ENCODE measurements at regions not wholly inside any gene's neighbourhood (a gene's known extent, or its start where the extent isn't known, plus 50 kb on each side); places are given as distances from the start of the nearest gene placed in this dataset.

- Histone ChIP-seq H2BK120ac (ENCODE audit: low read depth, low read length, poor library complexity, severe bottlenecking) (no peak overlapping the region), H3K23me2 (ENCODE audit: insufficient read length, low read depth, low read length, poor library complexity, severe bottlenecking) (no peaks in the 10 kb centered on the region), H3K9me3 (ENCODE audit: control insufficient read depth, low read depth, low read length) (no peaks in the 10 kb centered on the region), H2BK12ac (ENCODE audit: insufficient read length, low read depth, low read length) (no peak overlapping the region), H3K4me1 (ENCODE audit: insufficient read depth, low read length) (no peaks in the 10 kb centered on the region), H2BK20ac (ENCODE audit: low read depth, low read length, poor library complexity, severe bottlenecking) (no peak overlapping the region), H4K20me1 (ENCODE audit: control insufficient read depth, insufficient read depth, insufficient read length) (no peaks in the 10 kb centered on the region), H3K4me2 (ENCODE audit: insufficient read depth, insufficient read length, low read length) (no peak overlapping the region), H3K27ac (ENCODE audit: insufficient read length, low read depth, low read length) (no peak overlapping the region), H3K56ac (ENCODE audit: insufficient read length, low read depth, low read length) (no peak overlapping the region), H3K27me3 (ENCODE audit: insufficient read depth, low read length) (no peaks in the 10 kb centered on the region), H4K8ac (replicated peaks; ENCODE audit: insufficient read length, low read depth, low read length) (no peak overlapping the region), H2BK5ac (ENCODE audit: insufficient read length, low read length) (no peak overlapping the region), H3T11ph (ENCODE audit: low read length) (no peak overlapping the region), H3K18ac (ENCODE audit: insufficient read length, low read depth, low read length) (no peak overlapping the region), H3K23ac (ENCODE audit: insufficient read length, low read depth, low read length) (no peak overlapping the region), H3K79me1 (ENCODE audit: insufficient read depth, low read depth, low read length, poor library complexity, severe bottlenecking) (no peaks in the 10 kb centered on the region), H3K14ac (ENCODE audit: insufficient read depth, low read length) (no peak overlapping the region), H4K91ac (ENCODE audit: insufficient read length, low read depth, low read length) (no peak overlapping the region), H4K5ac (ENCODE audit: insufficient read length, low read depth, low read length) (no peak overlapping the region), H2AFZ (ENCODE audit: low read length) (no peak overlapping the region), H3K79me2 (ENCODE audit: insufficient read depth, low read length) (no peaks in the 10 kb centered on the region), H2AK5ac (ENCODE audit: insufficient read length, low read length) (no peak overlapping the region), H3K4ac (ENCODE audit: low read depth, low read length) (no peak overlapping the region), H3K9ac (ENCODE audit: extremely low read depth, insufficient read length, low read length) (no peak overlapping the region), H2BK15ac (ENCODE audit: low read depth, low read length) (no peak overlapping the region)
- peaks cover 5 to 17% of the 10 kb centered on the region in 2 experiments; a peak in 2 of 4 replicates for H3K4me1 Mint-ChIP-seq
- no peaks in the 10 kb centered on the region for H3K36me3 Mint-ChIP-seq (ENCODE audit: insufficient read depth in 1 of 3, low read depth in 3 of 3)
- H3K9me3 Mint-ChIP-seq: peaks cover 0 to 5% of the 10 kb centered on the region in 2 experiments; a peak in 1 of 5 replicates
- no peaks in the 10 kb centered on the region; the same call in 1 of the 2 replicates for H3K27me3 Mint-ChIP-seq (ENCODE audit: low read depth)
- H3K27ac Mint-ChIP-seq: no peak overlapping the region; a peak in 2 of 7 replicates
- no peak overlapping the region for H3K4me3 Mint-ChIP-seq
- no peak for DNase-seq
- WGBS (ENCODE audit: extremely low coverage, insufficient read length, low lambda C conversion rate): no CpG with 5 or more reads among the region's 3 CpGs
- TF ChIP-seq, protein P1, sequence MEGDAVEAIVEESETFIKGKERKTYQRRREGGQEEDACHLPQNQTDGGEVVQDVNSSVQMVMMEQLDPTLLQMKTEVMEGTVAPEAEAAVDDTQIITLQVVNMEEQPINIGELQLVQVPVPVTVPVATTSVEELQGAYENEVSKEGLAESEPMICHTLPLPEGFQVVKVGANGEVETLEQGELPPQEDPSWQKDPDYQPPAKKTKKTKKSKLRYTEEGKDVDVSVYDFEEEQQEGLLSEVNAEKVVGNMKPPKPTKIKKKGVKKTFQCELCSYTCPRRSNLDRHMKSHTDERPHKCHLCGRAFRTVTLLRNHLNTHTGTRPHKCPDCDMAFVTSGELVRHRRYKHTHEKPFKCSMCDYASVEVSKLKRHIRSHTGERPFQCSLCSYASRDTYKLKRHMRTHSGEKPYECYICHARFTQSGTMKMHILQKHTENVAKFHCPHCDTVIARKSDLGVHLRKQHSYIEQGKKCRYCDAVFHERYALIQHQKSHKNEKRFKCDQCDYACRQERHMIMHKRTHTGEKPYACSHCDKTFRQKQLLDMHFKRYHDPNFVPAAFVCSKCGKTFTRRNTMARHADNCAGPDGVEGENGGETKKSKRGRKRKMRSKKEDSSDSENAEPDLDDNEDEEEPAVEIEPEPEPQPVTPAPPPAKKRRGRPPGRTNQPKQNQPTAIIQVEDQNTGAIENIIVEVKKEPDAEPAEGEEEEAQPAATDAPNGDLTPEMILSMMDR (conservative IDR thresholded peaks at IDR 0.05): no peak
Measured at GRCh38 chr21:31599013-31599412, 60.5 kb upstream of the SOD1 start.
